Thyroid gland (tissue), 4 donors: ENCODE measurements at regions not wholly inside any gene's neighbourhood (a gene's known extent, or its start where the extent isn't known, plus 50 kb on each side); places are given as distances from the start of the nearest gene placed in this dataset.

ENCODE experiments used
- POLR2A ChIP-seq, 2 donors: fragments of 450-650 bp; IDR thresholded peaks; one replicate each; pipeline ENCODE4 v1.6.1; 2017; ENCODE audit warnings: antibody characterized with exemption in 2 of 2, mild to moderate bottlenecking in 2 of 2, moderate library complexity in 1 of 2
- TF ChIP-seq, protein P1 (sequence below), 6 experiments: fragments of 200-600 bp in 3 of 6; fragments of 450-650 bp in 3 of 6; sonication (generic) in 3 of 6; IDR thresholded peaks; one replicate each; pipeline ENCODE4 v1.5.1; 2016 to 2019; ENCODE audit warnings: antibody characterized with exemption in 6 of 6, mild to moderate bottlenecking in 2 of 6, inconsistent platforms in 1 of 6, moderate library complexity in 1 of 6

DNA sequence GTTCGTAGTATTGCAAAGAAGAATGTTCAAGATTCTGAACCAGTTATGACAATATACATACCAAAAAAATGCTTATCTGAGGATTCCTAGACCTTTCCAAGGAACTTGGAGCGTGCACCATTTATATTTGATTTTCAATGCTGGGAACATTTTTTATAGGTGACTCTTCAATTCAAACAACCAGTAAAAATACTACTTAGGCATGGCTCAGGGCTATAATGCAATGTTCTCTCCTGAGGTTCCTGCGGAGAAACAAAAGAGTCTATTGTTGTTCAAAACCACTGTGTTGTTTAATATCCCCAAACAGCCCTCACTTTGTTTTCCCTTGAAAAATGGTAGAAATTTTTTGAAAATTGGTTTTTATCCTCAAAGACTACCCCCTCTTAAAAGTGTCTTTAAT lies 335.7 kb upstream of the IZUMO3 start:
- TF ChIP-seq POLR2A (IDR thresholded peaks at IDR 0.05) = no peak
- TF ChIP-seq, protein P1, sequence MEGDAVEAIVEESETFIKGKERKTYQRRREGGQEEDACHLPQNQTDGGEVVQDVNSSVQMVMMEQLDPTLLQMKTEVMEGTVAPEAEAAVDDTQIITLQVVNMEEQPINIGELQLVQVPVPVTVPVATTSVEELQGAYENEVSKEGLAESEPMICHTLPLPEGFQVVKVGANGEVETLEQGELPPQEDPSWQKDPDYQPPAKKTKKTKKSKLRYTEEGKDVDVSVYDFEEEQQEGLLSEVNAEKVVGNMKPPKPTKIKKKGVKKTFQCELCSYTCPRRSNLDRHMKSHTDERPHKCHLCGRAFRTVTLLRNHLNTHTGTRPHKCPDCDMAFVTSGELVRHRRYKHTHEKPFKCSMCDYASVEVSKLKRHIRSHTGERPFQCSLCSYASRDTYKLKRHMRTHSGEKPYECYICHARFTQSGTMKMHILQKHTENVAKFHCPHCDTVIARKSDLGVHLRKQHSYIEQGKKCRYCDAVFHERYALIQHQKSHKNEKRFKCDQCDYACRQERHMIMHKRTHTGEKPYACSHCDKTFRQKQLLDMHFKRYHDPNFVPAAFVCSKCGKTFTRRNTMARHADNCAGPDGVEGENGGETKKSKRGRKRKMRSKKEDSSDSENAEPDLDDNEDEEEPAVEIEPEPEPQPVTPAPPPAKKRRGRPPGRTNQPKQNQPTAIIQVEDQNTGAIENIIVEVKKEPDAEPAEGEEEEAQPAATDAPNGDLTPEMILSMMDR (IDR thresholded peaks at IDR 0.05) = no peak
